ENCODE measurements at regions not wholly inside any gene's neighbourhood (a gene's known extent, or its start where the extent isn't known, plus 50 kb on each side); places are given as distances from the start of the nearest gene placed in this dataset.

DNA sequence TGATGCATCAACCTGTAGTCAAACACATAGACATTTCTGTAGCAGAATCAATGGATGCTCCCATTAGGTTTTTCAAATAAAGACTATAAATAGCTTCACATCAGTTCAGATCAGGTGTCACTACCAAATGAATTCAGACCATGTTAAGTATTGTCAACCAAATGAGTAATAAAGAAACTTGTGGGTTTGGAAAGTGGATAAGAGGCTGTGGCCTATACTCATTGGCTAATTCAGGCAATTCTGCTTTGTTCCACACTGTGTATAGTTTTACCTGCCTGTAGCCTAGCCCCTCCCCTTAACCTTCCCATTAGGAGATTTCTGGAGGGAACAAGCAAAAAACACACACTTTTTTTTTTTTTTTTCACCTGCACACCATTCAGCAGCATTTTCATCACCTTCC is 321.2 kb downstream of the HLX start:
- DNase-seq (no peak), ATAC-seq (no peak)
- H3K27me3 ChIP-seq, result no peaks in the 10 kb centered on the region
- intact Hi-C loops (cut with DNase I), result loop anchor here in 1 of 2 donors (10.0 kb wide), 1 partner anchor 326 kb away; the partner anchor contains the start of gene HLX
- H3K4me3 ChIP-seq, result no peak overlapping the region
- no peaks in the 10 kb centered on the region for H3K36me3 ChIP-seq
- TF ChIP-seq, protein P1, sequence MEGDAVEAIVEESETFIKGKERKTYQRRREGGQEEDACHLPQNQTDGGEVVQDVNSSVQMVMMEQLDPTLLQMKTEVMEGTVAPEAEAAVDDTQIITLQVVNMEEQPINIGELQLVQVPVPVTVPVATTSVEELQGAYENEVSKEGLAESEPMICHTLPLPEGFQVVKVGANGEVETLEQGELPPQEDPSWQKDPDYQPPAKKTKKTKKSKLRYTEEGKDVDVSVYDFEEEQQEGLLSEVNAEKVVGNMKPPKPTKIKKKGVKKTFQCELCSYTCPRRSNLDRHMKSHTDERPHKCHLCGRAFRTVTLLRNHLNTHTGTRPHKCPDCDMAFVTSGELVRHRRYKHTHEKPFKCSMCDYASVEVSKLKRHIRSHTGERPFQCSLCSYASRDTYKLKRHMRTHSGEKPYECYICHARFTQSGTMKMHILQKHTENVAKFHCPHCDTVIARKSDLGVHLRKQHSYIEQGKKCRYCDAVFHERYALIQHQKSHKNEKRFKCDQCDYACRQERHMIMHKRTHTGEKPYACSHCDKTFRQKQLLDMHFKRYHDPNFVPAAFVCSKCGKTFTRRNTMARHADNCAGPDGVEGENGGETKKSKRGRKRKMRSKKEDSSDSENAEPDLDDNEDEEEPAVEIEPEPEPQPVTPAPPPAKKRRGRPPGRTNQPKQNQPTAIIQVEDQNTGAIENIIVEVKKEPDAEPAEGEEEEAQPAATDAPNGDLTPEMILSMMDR (IDR thresholded peaks at IDR 0.05), result no peak
- H3K4me1 ChIP-seq, result peaks cover 5 to 13% of the 10 kb centered on the region in 2 donors
- H3K27ac ChIP-seq, result no peak overlapping the region
- H3K9me3 ChIP-seq, result peaks cover 0 to 15% of the 10 kb centered on the region in 2 donors

DNA sequence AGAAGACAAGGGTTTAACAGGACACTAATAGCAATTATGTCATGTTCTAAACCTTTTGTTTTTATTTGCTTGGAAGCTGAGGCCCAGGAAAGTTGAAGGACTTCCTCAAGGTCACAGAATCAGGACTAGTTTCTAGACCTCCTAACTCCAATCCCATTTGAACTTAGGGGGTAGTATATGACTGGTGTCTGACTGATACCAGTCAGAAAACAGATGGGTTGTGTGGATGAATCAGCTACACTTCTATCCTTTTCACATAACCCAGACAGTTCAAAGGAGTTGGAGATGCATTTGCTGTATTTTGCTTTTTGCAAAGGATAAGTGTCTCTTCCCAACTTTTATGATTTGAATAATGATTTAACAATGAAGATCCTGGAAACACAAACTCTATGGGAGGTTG is 322.5 kb downstream of the HLX start:
- intact Hi-C loops (cut with DNase I), result loop anchor here in 1 of 2 donors (10.0 kb wide), 1 partner anchor 327 kb away; the partner anchor contains the start of gene HLX
- TF ChIP-seq, protein P1 (IDR thresholded peaks at IDR 0.05), result no peak

DNA sequence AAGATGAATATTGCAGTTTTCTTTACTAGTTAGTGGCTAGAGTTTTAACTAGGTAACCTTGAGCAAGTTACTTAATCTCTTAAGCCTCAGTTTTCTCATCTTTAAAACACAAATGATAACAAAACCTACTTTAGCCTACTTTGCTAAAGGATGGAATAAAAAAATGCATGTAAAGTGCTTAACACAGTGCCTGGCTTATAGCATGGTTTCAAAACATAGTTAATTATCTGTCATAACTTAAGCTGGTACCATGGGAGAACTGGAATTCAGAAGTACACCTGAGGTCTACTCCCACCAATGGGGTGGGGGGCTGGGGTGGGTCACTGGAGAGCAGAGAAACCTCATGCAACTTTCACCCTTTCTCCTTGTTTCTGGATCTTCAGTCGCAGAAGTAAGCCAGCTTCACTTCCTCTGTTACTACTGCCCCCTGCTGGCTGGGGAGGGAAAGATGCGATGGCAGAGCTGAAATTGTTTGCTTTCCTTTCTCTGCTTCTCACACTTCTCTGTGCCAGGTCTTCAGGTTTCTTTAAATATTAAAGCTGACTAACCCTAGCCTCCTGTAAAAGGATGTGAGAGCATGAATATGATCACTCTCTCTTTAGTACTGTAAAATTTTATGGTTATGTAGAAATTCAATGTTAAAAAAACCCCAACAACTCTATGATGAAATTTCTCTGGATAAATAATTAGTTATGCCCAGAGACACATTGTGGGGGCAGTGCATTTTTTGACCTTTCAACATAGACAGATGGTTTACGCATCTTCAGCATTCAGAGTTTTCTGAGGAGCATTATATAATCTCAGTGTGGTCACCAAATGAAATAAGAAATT is 324.2 kb downstream of the HLX start:
- peaks cover 5 to 13% of the 10 kb centered on the region in 2 donors for H3K4me1 ChIP-seq
- H3K36me3 ChIP-seq, result no peaks in the 10 kb centered on the region
- H3K27ac ChIP-seq, result no peak overlapping the region
- DNase-seq (peak; percentile 65 to 84 (median 78)), ATAC-seq (peak; percentile 88)
- TF ChIP-seq, protein P1 (IDR thresholded peaks at IDR 0.05), result peak; percentile 81 to 88
- no peaks in the 10 kb centered on the region for H3K9me3 ChIP-seq
- intact Hi-C loops (cut with DNase I), result loop anchor here in 1 of 2 donors (10.0 kb wide), 1 partner anchor 329 kb away; the partner anchor contains the start of gene HLX
- H3K27me3 ChIP-seq, result no peaks in the 10 kb centered on the region
- no peak overlapping the region for H3K4me3 ChIP-seq

More for the DNA sequence above, 322.5 kb downstream of the HLX start:
- ATAC-seq, result no peak
- Histone ChIP-seq H3K36me3 (no peaks in the 10 kb centered on the region), H3K4me1 (peaks cover 5 to 13% of the 10 kb centered on the region in 2 donors), H3K4me3 (no peak overlapping the region), H3K27me3 (no peaks in the 10 kb centered on the region), H3K9me3 (peaks cover 0 to 13% of the 10 kb centered on the region in 2 donors), H3K27ac (no peak overlapping the region)
- DNase-seq, result no peak

DNA sequence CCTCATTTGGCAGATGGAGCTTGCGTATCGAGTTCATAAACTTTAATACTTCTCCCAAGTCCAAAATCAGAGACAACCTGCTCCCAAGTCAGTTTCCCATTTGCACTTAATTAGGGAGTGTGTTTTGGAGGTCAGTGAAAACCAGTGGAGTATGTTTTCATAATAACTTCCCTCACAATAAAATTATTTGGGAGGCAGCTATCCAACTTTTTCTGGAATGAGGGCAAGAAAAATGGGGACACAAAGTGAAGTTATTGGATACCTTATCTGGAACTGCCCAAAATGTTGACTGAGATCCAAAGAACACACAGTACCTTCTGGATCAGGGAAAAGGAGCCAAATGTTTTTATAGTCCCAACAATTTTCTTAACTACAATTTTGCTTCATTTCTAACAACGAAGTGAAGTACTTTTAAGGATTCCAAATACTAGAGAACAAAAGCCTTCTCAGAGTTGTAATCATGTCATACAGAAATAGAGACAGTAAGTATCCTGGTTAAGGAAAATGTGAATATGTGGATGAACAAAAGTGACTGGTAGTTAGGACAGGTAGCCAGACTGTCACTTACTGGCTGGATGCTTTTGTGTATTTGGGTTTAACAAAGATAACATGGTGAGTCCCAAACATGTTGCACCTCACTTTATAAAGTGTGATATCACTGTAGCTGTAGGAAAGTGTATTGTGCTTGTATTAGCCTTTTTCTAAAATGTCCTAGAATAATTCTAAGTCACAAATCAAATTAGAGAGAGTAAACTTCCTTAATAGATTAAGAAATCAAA is 325.0 kb downstream of the HLX start:
- no peaks in the 10 kb centered on the region for H3K36me3 ChIP-seq
- TF ChIP-seq, protein P1 (IDR thresholded peaks at IDR 0.05), result no peak
- peaks cover 5 to 13% of the 10 kb centered on the region in 2 donors for H3K4me1 ChIP-seq
- ATAC-seq (peak; percentile 14), DNase-seq (peak in 2 of 4 donors; percentile 65 to 74)
- no peaks in the 10 kb centered on the region for H3K9me3 ChIP-seq
- intact Hi-C loops (cut with DNase I), result loop anchor here in 1 of 2 donors (10.0 kb wide), 1 partner anchor 329 kb away; the partner anchor contains the start of gene HLX
- no peak overlapping the region for H3K27ac ChIP-seq
- H3K27me3 ChIP-seq, result no peaks in the 10 kb centered on the region
- no peak overlapping the region for H3K4me3 ChIP-seq

Measured in left lung (tissue), 4 donors.